ENCODE measurements at regions not wholly inside any gene's neighbourhood (a gene's known extent, or its start where the extent isn't known, plus 50 kb on each side); places are given as distances from the start of the nearest gene placed in this dataset.
"Not testable (repeated sequence)": the region's sequence is repeated elsewhere in the genome, so short reads cannot be mapped to it uniquely, and the experiment has no call there.

- no peak for DNase-seq
Measured at GRCh38 chr6:10177704-10178103, 237.2 kb downstream of the TFAP2A start.

GRCh38 chr6:10175362-10175761 is 239.5 kb downstream of the TFAP2A start:
- no peak for DNase-seq

GRCh38 chr6:10174761-10175160 is 240.1 kb downstream of the TFAP2A start:
- no peak for DNase-seq

- no peak for DNase-seq
Measured at GRCh38 chr6:10174056-10174455, 240.8 kb downstream of the TFAP2A start.

GRCh38 chr6:10171706-10172105 is 243.2 kb downstream of the TFAP2A start:
- DNase-seq = not testable (repeated sequence)

- no peak for DNase-seq
Measured at GRCh38 chr6:10170816-10171215, 244.1 kb downstream of the TFAP2A start.

GRCh38 chr6:10166031-10166430 is 248.8 kb downstream of the TFAP2A start:
- no peak for DNase-seq

GRCh38 chr6:10163203-10163962 is 251.5 kb downstream of the TFAP2A start:
- peak; percentile 72 for DNase-seq

GRCh38 chr6:10156875-10157274 is 258.0 kb downstream of the TFAP2A start:
- no peak for DNase-seq

- no peak for DNase-seq
Measured at GRCh38 chr6:10154251-10154650, 260.6 kb downstream of the TFAP2A start.

- no peak for DNase-seq
Measured at GRCh38 chr6:10151144-10151915, 263.5 kb downstream of the TFAP2A start.

- DNase-seq = no peak
Measured at GRCh38 chr6:10149603-10150002, 265.3 kb downstream of the TFAP2A start.

GRCh38 chr6:10146715-10147451 is 268.0 kb downstream of the TFAP2A start:
- DNase-seq = peak; percentile 6

GRCh38 chr6:10144772-10145171 is 270.1 kb downstream of the TFAP2A start:
- no peak for DNase-seq

GRCh38 chr6:10141746-10142443 is 273.0 kb downstream of the TFAP2A start:
- no peak for DNase-seq

GRCh38 chr6:10140824-10141223 is 274.1 kb downstream of the TFAP2A start:
- DNase-seq = peak; percentile 26

- no peak for DNase-seq
Measured at GRCh38 chr6:10140136-10140535, 274.7 kb downstream of the TFAP2A start.

GRCh38 chr6:10138917-10139316 is 276.0 kb downstream of the TFAP2A start:
- DNase-seq = no peak

GRCh38 chr6:10136636-10137035 is 278.2 kb downstream of the TFAP2A start:
- DNase-seq = no peak

- DNase-seq = not testable (repeated sequence)
Measured at GRCh38 chr6:10134185-10134584, 280.7 kb downstream of the TFAP2A start.

GRCh38 chr6:10128721-10129120 is 286.2 kb downstream of the TFAP2A start:
- DNase-seq = no peak

GRCh38 chr6:10122164-10122563 is 292.7 kb downstream of the TFAP2A start:
- no peak for DNase-seq
